Fibroblast of lung (primary cell): ENCODE measurements at regions not wholly inside any gene's neighbourhood (a gene's known extent, or its start where the extent isn't known, plus 50 kb on each side); places are given as distances from the start of the nearest gene placed in this dataset.

Experiments
- CTCF ChIP-seq, 2 donors: IDR thresholded peaks in 1 of 2; conservative IDR thresholded peaks in 1 of 2; 1 replicate in 1 of 2; 2 replicates in 1 of 2; pipeline ENCODE4 v1.5.1; 2011 to 2012; ENCODE audit warnings: low read length in 2 of 2, control low read depth in 1 of 2, inconsistent platforms in 1 of 2, low read depth in 1 of 2, mild to moderate bottlenecking in 1 of 2
- EZH2 ChIP-seq: IDR thresholded peaks from 2 replicates; pipeline ENCODE4 v1.5.1; 2012; ENCODE audit warnings: low read length, control low read depth, mild to moderate bottlenecking; ENCODE audit errors: missing control alignments

DNA sequence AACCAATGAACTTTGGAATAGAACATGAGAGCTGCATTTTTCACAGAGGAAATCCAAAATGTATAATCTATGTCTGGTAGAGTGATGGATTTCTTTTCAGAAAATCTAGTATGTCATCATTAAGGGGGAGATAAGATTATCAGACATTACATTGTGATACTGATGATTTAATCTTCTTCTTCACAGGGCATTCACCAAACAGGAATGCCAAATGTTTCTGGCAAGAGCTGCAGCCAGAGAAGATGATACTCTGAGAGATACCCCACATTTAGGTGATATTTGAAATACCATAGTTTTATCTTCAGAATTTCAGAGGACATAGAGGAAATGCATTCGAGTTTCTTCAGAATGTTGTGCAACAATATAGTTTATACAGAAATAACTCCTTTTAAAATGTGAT is 1523.7 kb upstream of the ADGRL3 start:
- TF ChIP-seq CTCF (conservative IDR thresholded peaks at IDR 0.05 in 1 of 2, IDR thresholded peaks at IDR 0.05 in 1 of 2; ENCODE audit: low read depth in 1 of 2, low read length in 2 of 2) (no peak), EZH2 (no peak)
